Femur (tissue), 1 donor: ENCODE measurements at regions not wholly inside any gene's neighbourhood (a gene's known extent, or its start where the extent isn't known, plus 50 kb on each side); places are given as distances from the start of the nearest gene placed in this dataset.
A peak's percentile ranks its signal among the peaks of the same experiment; 100 is the strongest.

ENCODE experiments used
- DNase-seq: peaks from one replicate; pipeline ENCODE4 v3.0.0-alpha.2; 2017

- DNase-seq: no peak
Observed at GRCh38 chr13:73481886-73482445, 423.2 kb downstream of the KLF5 start.

GRCh38 chr13:73480779-73481559 is 422.2 kb downstream of the KLF5 start:
- peak; percentile 50 for DNase-seq

GRCh38 chr13:73479856-73480255 is 421.1 kb downstream of the KLF5 start:
- no peak for DNase-seq

- DNase-seq: no peak
Observed at GRCh38 chr13:73479351-73479750, 420.5 kb downstream of the KLF5 start.

- no peak for DNase-seq
Observed at GRCh38 chr13:73477441-73477840, 418.6 kb downstream of the KLF5 start.

- DNase-seq: no peak
Observed at GRCh38 chr13:73473016-73473415, 414.2 kb downstream of the KLF5 start.

GRCh38 chr13:73467125-73467524 is 408.3 kb downstream of the KLF5 start:
- DNase-seq: no peak

- DNase-seq: no peak
Observed at GRCh38 chr13:73466561-73466960, 407.8 kb downstream of the KLF5 start.

- DNase-seq: no peak
Observed at GRCh38 chr13:73465617-73465971, 406.8 kb downstream of the KLF5 start.

- DNase-seq: no peak
Observed at GRCh38 chr13:73464758-73465616, 406.2 kb downstream of the KLF5 start.

GRCh38 chr13:73462241-73462640 is 403.4 kb downstream of the KLF5 start:
- DNase-seq: no peak

- no peak for DNase-seq
Observed at GRCh38 chr13:73451221-73452029, 392.6 kb downstream of the KLF5 start.

GRCh38 chr13:73450583-73450982 is 391.8 kb downstream of the KLF5 start:
- DNase-seq: no peak

- no peak for DNase-seq
Observed at GRCh38 chr13:73449252-73449651, 390.4 kb downstream of the KLF5 start.

- DNase-seq: no peak
Observed at GRCh38 chr13:73440296-73440895, 381.6 kb downstream of the KLF5 start.

GRCh38 chr13:73433890-73434289 is 375.1 kb downstream of the KLF5 start:
- DNase-seq: no peak

GRCh38 chr13:73433458-73433857 is 374.7 kb downstream of the KLF5 start:
- no peak for DNase-seq

- no peak for DNase-seq
Observed at GRCh38 chr13:73429701-73430100, 370.9 kb downstream of the KLF5 start.

GRCh38 chr13:73428706-73429105 is 369.9 kb downstream of the KLF5 start:
- no peak for DNase-seq

GRCh38 chr13:73428137-73428536 is 369.3 kb downstream of the KLF5 start:
- no peak for DNase-seq

- no peak for DNase-seq
Observed at GRCh38 chr13:73422973-73423372, 364.2 kb downstream of the KLF5 start.

GRCh38 chr13:73421310-73421912 is 362.6 kb downstream of the KLF5 start:
- DNase-seq: no peak
